ENCODE measurements at regions not wholly inside any gene's neighbourhood (a gene's known extent, or its start where the extent isn't known, plus 50 kb on each side); places are given as distances from the start of the nearest gene placed in this dataset.

DNA sequence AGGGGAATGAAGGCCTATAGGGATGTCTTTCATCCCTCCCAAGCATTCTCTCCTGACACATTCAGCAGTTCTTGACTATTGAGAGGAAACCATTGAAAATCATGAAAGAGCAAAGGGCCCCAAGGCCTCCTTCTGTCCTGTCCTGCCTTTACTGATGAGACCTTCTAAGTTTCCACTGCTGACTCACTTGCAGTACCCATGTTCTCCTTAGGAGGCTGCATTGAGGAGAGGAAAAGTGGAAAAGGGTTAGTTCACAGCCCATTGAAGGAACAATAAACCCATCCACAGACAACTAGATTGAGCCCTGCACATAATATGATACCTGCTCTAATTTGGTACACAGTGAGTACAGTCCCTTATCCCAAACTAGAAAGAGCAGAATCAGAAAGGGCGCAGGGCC, 115.1 kb upstream of the PNPLA4 start:
- TF ChIP-seq ZNF274 (IDR thresholded peaks at IDR 0.05; ENCODE audit: low read depth, low read length) (no peak), YY1 (IDR thresholded peaks at IDR 0.05; ENCODE audit: insufficient read depth, insufficient read length) (no peak)
